Ovary (tissue), 7 donors: ENCODE measurements at regions not wholly inside any gene's neighbourhood (a gene's known extent, or its start where the extent isn't known, plus 50 kb on each side); places are given as distances from the start of the nearest gene placed in this dataset.

Experiments used
- DNase-seq, 5 donors: peaks; one replicate each; pipeline ENCODE4 v3.0.0-alpha.2; 2019 to 2020
- H3K27ac ChIP-seq, 2 donors: fragments of 200-600 bp; one replicate each; pipeline versions ENCODE4 v1.5.1 to v1.8.0; 2019 to 2022
- H3K27me3 ChIP-seq: fragments of 200-600 bp; one replicate; pipeline ENCODE4 v1.8.0; 2022
- H3K36me3 ChIP-seq: fragments of 200-600 bp; sonication (generic); one replicate; pipeline ENCODE4 v1.5.1; 2019
- H3K4me1 ChIP-seq: one replicate; pipeline ENCODE4 v1.8.1; 2013; ENCODE audit warnings: mild to moderate bottlenecking, moderate library complexity; ENCODE audit not compliant: insufficient read depth
- H3K4me3 ChIP-seq: fragments of 200-600 bp; sonication (generic); one replicate; pipeline ENCODE4 v1.5.1; 2017
- H3K9me3 ChIP-seq, 2 donors: fragments of 200-600 bp in 1 of 2; sonication (generic) in 1 of 2; one replicate each; pipeline versions ENCODE4 v1.5.1 to v1.8.1; 2013 to 2019; ENCODE audit warnings: mild to moderate bottlenecking in 1 of 2, moderate library complexity in 1 of 2
- EP300 ChIP-seq: sonication (generic); formaldehyde crosslinking; IDR thresholded peaks from one replicate; pipeline ENCODE4 v1.6.1; 2017; ENCODE audit warnings: antibody characterized with exemption
- POLR2A ChIP-seq: fragments of 450-650 bp; IDR thresholded peaks from one replicate; pipeline ENCODE4 v1.6.1; 2017; ENCODE audit warnings: antibody characterized with exemption, mild to moderate bottlenecking, moderate library complexity
- WGBS, 3 donors: extraction: QIAGEN DNeasy Blood & Tissue Kit in 1 of 3; methylation state at CpG; one replicate each; pipeline versions ENCODE4 v1.1.5 to v1.1.7; 2013 to 2017; 5-methylcytosine and 5-hydroxymethylcytosine counted together
- intact Hi-C, 4 donors: fragments of 100-400 bp; cut with DNase I; formaldehyde crosslinking; loops; one replicate each; pipeline versions ENCODE4 v1.11.0 to v1.15.1; 2022 to 2023
- TF ChIP-seq, protein P1 (sequence below), 3 donors: fragments of 450-650 bp in 2 of 3; fragments of 200-600 bp in 1 of 3; IDR thresholded peaks; one replicate each; pipeline versions ENCODE4 v1.5.1 to v1.8.0; 2016 to 2022; ENCODE audit warnings: antibody characterized with exemption in 3 of 3, mild to moderate bottlenecking in 1 of 3
- donor health status: DM: no; HTN: no; CAD: no; lungs with moderate emphysema.
- donor health status: DM: no; HTN: no; CAD: no.
- donor health status: Bipolar disorder and iron deficiency.
- donor health status: DM: no; HTN: no; CAD: no.
- donor health status: DM: yes; HTN: yes; CAD: no.

DNA sequence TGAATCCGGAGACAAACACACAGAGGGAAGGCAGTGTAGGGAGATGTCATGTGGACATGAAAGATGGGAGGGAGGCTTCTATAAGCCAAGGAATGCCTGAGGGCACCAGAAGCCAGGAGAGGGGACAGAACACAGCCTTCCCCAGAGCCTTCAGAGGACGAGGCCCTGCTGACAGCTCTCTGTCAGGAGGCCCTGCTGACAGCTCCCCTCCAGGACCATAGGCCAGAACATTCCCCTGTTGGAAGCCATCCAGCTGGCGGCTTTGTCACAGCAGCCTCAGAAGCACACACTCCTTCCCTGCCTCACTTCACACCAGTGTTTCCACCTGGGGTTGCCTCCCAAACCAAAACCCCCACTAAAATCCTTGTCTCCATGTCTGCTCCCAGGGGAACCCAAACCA, 171.3 kb upstream of the ID2 start:
- Histone ChIP-seq H3K27me3 (no peaks in the 10 kb centered on the region), H3K4me3 (no peak overlapping the region), H3K4me1 (no peaks in the 10 kb centered on the region), H3K9me3 (no peaks in the 10 kb centered on the region), H3K36me3 (no peaks in the 10 kb centered on the region), H3K27ac (no peak overlapping the region)
- intact Hi-C loops, result no loop called here
- TF ChIP-seq, protein P1, sequence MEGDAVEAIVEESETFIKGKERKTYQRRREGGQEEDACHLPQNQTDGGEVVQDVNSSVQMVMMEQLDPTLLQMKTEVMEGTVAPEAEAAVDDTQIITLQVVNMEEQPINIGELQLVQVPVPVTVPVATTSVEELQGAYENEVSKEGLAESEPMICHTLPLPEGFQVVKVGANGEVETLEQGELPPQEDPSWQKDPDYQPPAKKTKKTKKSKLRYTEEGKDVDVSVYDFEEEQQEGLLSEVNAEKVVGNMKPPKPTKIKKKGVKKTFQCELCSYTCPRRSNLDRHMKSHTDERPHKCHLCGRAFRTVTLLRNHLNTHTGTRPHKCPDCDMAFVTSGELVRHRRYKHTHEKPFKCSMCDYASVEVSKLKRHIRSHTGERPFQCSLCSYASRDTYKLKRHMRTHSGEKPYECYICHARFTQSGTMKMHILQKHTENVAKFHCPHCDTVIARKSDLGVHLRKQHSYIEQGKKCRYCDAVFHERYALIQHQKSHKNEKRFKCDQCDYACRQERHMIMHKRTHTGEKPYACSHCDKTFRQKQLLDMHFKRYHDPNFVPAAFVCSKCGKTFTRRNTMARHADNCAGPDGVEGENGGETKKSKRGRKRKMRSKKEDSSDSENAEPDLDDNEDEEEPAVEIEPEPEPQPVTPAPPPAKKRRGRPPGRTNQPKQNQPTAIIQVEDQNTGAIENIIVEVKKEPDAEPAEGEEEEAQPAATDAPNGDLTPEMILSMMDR (IDR thresholded peaks at IDR 0.05), result no peak
- TF ChIP-seq EP300 (no peak), POLR2A (no peak)
- WGBS, 3 donors, result 46 to 71% (median 66%) methylated on average over 3 of the region's 3 CpGs
- no peak for DNase-seq

GRCh38 chr2:8511868-8512612, 169.8 kb upstream of the ID2 start:
- intact Hi-C loops, result no loop called here
- Histone ChIP-seq H3K36me3 (no peaks in the 10 kb centered on the region), H3K4me3 (no peak overlapping the region), H3K4me1 (no peaks in the 10 kb centered on the region), H3K27me3 (no peaks in the 10 kb centered on the region), H3K9me3 (no peaks in the 10 kb centered on the region), H3K27ac (no peak overlapping the region)
- TF ChIP-seq POLR2A, result no peak
- TF ChIP-seq, protein P1 (IDR thresholded peaks at IDR 0.05), result no peak
- no peak for TF ChIP-seq EP300
- 98 to 100% (median 100%) methylated on average over 1 of the region's 1 CpG for WGBS, 3 donors
- DNase-seq, result no peak

DNA sequence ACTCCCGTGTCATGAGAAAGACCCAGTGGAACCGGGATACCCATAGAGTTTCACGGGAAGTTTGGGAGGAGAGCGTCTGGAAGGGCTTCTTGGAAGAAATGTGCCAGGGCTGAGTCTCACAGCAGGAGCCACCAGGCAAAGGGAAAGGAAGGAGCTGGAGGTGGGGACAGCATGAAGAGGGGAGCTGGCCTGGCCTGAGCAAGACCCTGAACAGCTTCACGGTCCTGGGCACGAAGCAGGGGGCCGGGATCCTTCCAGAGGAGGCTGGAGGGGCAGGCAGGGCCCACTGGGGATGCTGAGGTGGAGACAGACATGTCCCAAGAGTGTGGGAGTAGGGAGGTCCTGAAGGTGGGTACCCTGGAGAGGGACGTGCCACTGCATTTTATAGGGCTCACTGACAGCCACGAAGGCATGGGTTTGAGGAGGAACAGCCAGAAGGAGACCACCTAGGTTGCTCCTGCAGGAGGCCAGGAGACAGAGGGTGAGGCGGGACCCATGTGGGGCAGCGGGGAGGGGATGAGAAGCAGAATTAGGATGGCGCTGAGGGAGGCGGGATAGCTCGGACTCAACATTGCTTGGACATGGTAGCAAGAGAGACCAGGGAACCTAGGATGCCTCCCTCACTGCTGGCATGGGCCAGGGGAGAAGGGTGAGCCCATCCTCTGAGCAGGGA, 168.1 kb upstream of the ID2 start:
- Histone ChIP-seq H3K36me3 (no peaks in the 10 kb centered on the region), H3K4me3 (no peak overlapping the region), H3K4me1 (no peaks in the 10 kb centered on the region), H3K27me3 (no peaks in the 10 kb centered on the region), H3K9me3 (no peaks in the 10 kb centered on the region), H3K27ac (no peak overlapping the region)
- no peak for DNase-seq
- intact Hi-C loops, result no loop called here
- TF ChIP-seq, protein P1 (IDR thresholded peaks at IDR 0.05), result no peak
- TF ChIP-seq POLR2A, result no peak
- TF ChIP-seq EP300, result no peak
- 95 to 97% (median 96%) methylated on average over 14 of the region's 14 CpGs for WGBS, 3 donors

DNA sequence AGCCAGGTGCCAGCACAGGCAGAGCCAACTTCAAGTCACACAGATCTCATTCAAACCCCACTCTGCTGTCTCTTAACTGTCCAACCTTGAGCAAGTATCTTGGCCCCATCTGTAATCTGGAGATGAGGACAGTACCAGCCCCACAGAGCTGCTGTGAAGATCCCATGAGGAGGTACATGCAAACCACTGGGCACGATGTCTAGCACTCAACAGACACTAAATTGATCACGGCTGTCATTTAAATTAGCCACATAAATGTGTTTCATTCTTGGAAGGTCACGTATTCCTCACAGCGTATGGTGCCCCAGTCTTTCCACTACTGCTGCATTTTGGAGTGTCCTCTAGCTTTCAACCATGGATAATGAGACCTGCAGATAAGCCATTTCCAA, 167.6 kb upstream of the ID2 start:
- intact Hi-C loops, result no loop called here
- H3K27ac ChIP-seq, result no peak overlapping the region
- no peaks in the 10 kb centered on the region for H3K36me3 ChIP-seq
- no peak for TF ChIP-seq POLR2A
- TF ChIP-seq, protein P1 (IDR thresholded peaks at IDR 0.05), result no peak
- no peak for TF ChIP-seq EP300
- no peak for DNase-seq
- WGBS, 3 donors, result 90 to 98% (median 96%) methylated on average over 4 of the region's 4 CpGs
- no peaks in the 10 kb centered on the region for H3K4me1 ChIP-seq
- H3K4me3 ChIP-seq, result no peak overlapping the region
- H3K9me3 ChIP-seq, result no peaks in the 10 kb centered on the region
- H3K27me3 ChIP-seq, result no peaks in the 10 kb centered on the region
